Esophagus muscularis mucosa (tissue), 4 donors: ENCODE measurements at regions not wholly inside any gene's neighbourhood (a gene's known extent, or its start where the extent isn't known, plus 50 kb on each side); places are given as distances from the start of the nearest gene placed in this dataset.

ENCODE experiments used
- DNase-seq: peaks from one replicate; pipeline ENCODE4 v3.0.0-alpha.2; 2017; ENCODE audit errors: extremely low spot score
- H3K27ac ChIP-seq, 4 donors: fragments of 200-600 bp; sonication (generic); replicated peaks in 1 of 4; 1 replicate in 3 of 4; 2 replicates in 1 of 4; pipeline ENCODE4 v1.5.1; 2016 to 2019; ENCODE audit warnings: mild to moderate bottlenecking in 1 of 4
- H3K27me3 ChIP-seq, 4 donors: fragments of 200-600 bp; sonication (generic); one replicate each; pipeline versions ENCODE4 v1.5.1 to v1.6.0; 2016 to 2019
- H3K36me3 ChIP-seq, 4 donors: fragments of 200-600 bp; sonication (generic); one replicate each; pipeline ENCODE4 v1.5.1; 2016 to 2019
- H3K4me1 ChIP-seq, 4 donors: fragments of 200-600 bp; sonication (generic); one replicate each; pipeline ENCODE4 v1.5.1; 2016 to 2019
- H3K4me3 ChIP-seq, 4 donors: fragments of 200-600 bp; sonication (generic); 1 replicate in 2 of 4; 2 replicates in 2 of 4; pipeline ENCODE4 v1.5.1; 2016 to 2019; ENCODE audit warnings: mild to moderate bottlenecking in 4 of 4, moderate library complexity in 1 of 4
- H3K9me3 ChIP-seq, 4 donors: fragments of 200-600 bp; sonication (generic); 1 replicate in 3 of 4; 2 replicates in 1 of 4; pipeline ENCODE4 v1.5.1; 2016 to 2019
- CTCF ChIP-seq, 3 experiments: fragments of 200-600 bp in 2 of 3; fragments of 450-650 bp in 1 of 3; sonication (generic) in 2 of 3; IDR thresholded peaks; one replicate each; pipeline ENCODE4 v1.5.1; 2017 to 2019; ENCODE audit warnings: antibody characterized with exemption in 3 of 3, mild to moderate bottlenecking in 2 of 3, moderate library complexity in 1 of 3
- EP300 ChIP-seq: sonication (generic); formaldehyde crosslinking; IDR thresholded peaks from one replicate; pipeline ENCODE4 v1.6.1; 2017; ENCODE audit warnings: antibody characterized with exemption
- POLR2A ChIP-seq: fragments of 450-650 bp; IDR thresholded peaks from one replicate; pipeline ENCODE4 v1.6.1; 2017; ENCODE audit warnings: antibody characterized with exemption, moderate library complexity, mild to moderate bottlenecking, low read depth
- POLR2AphosphoS5 ChIP-seq, 2 donors: sonication (generic); formaldehyde crosslinking; IDR thresholded peaks; one replicate each; pipeline ENCODE4 v1.6.1; 2017; ENCODE audit warnings: antibody characterized with exemption in 2 of 2
- WGBS: methylation state at CpG from one replicate; pipeline ENCODE4 v1.1.5; 2018; 5-methylcytosine and 5-hydroxymethylcytosine counted together
- intact Hi-C: fragments of 100-400 bp; cut with DNase I; formaldehyde crosslinking; loops from one replicate; pipeline ENCODE4 v1.15.1; 2023

- Histone ChIP-seq H3K4me1 (no peaks in the 10 kb centered on the region), H3K36me3 (no peaks in the 10 kb centered on the region), H3K9me3 (no peaks in the 10 kb centered on the region), H3K27me3 (no peaks in the 10 kb centered on the region), H3K4me3 (no peak overlapping the region), H3K27ac (no peak overlapping the region)
- intact Hi-C loops, result no loop called here
- 97% methylated on average over 1 of the region's 1 CpG for WGBS
- TF ChIP-seq POLR2A (no peak), POLR2AphosphoS5 (IDR thresholded peaks at IDR 0.05) (no peak), EP300 (no peak), CTCF (IDR thresholded peaks at IDR 0.05) (no peak)
- DNase-seq, result no peak
These were observed 1192.7 kb downstream of the KCNT2 start for GRCh38 chr1:195415584-195415983.

- H3K9me3 ChIP-seq, result peaks cover 0 to 5% (median 0%) of the 10 kb centered on the region in 4 donors
- H3K27ac ChIP-seq, result no peak overlapping the region
- 64% methylated on average over 1 of the region's 1 CpG for WGBS
- no peaks in the 10 kb centered on the region for H3K27me3 ChIP-seq
- H3K4me3 ChIP-seq, result no peak overlapping the region
- DNase-seq, result no peak
- TF ChIP-seq POLR2A, result no peak
- TF ChIP-seq CTCF (IDR thresholded peaks at IDR 0.05), result no peak
- TF ChIP-seq EP300, result no peak
- TF ChIP-seq POLR2AphosphoS5 (IDR thresholded peaks at IDR 0.05), result no peak
- intact Hi-C loops, result no loop called here
- no peaks in the 10 kb centered on the region for H3K36me3 ChIP-seq
- no peaks in the 10 kb centered on the region for H3K4me1 ChIP-seq
These were observed 1213.7 kb downstream of the KCNT2 start for GRCh38 chr1:195394567-195394966.

GRCh38 chr1:195376190-195376589 is 1232.0 kb downstream of the KCNT2 start:
- H3K36me3 ChIP-seq, result no peaks in the 10 kb centered on the region
- H3K9me3 ChIP-seq, result no peaks in the 10 kb centered on the region
- no peaks in the 10 kb centered on the region for H3K27me3 ChIP-seq
- intact Hi-C loops, result no loop called here
- H3K4me1 ChIP-seq, result no peaks in the 10 kb centered on the region
- DNase-seq, result no peak
- no peak overlapping the region for H3K4me3 ChIP-seq
- TF ChIP-seq POLR2A (no peak), CTCF (IDR thresholded peaks at IDR 0.05) (no peak), POLR2AphosphoS5 (IDR thresholded peaks at IDR 0.05) (no peak), EP300 (no peak)
- H3K27ac ChIP-seq, result no peak overlapping the region

GRCh38 chr1:195373856-195374255 is 1234.4 kb downstream of the KCNT2 start:
- DNase-seq, result no peak
- WGBS, result 47% methylated on average over 3 of the region's 3 CpGs
- no peaks in the 10 kb centered on the region for H3K4me1 ChIP-seq
- H3K36me3 ChIP-seq, result no peaks in the 10 kb centered on the region
- no peak overlapping the region for H3K27ac ChIP-seq
- H3K9me3 ChIP-seq, result no peaks in the 10 kb centered on the region
- H3K27me3 ChIP-seq, result no peaks in the 10 kb centered on the region
- intact Hi-C loops, result no loop called here
- H3K4me3 ChIP-seq, result no peak overlapping the region
- no peak for TF ChIP-seq POLR2AphosphoS5 (IDR thresholded peaks at IDR 0.05)
- no peak for TF ChIP-seq CTCF (IDR thresholded peaks at IDR 0.05)
- TF ChIP-seq POLR2A, result no peak
- no peak for TF ChIP-seq EP300

- intact Hi-C loops, result no loop called here
- no peak overlapping the region for H3K27ac ChIP-seq
- DNase-seq, result no peak
- TF ChIP-seq EP300, result no peak
- no peak for TF ChIP-seq POLR2A
- no peak for TF ChIP-seq CTCF (IDR thresholded peaks at IDR 0.05)
- TF ChIP-seq POLR2AphosphoS5 (IDR thresholded peaks at IDR 0.05), result no peak
- H3K4me1 ChIP-seq, result no peaks in the 10 kb centered on the region
- no peaks in the 10 kb centered on the region for H3K27me3 ChIP-seq
- H3K9me3 ChIP-seq, result no peaks in the 10 kb centered on the region
- no peak overlapping the region for H3K4me3 ChIP-seq
- 67% methylated on average over 8 of the region's 8 CpGs for WGBS
- no peaks in the 10 kb centered on the region for H3K36me3 ChIP-seq
These were observed 1263.1 kb downstream of the KCNT2 start for GRCh38 chr1:195345149-195345548.
